MCF 10A (cell line): ENCODE measurements at regions not wholly inside any gene's neighbourhood (a gene's known extent, or its start where the extent isn't known, plus 50 kb on each side); places are given as distances from the start of the nearest gene placed in this dataset.

Experiments
- BruUV-seq: library from RNA; stranded (reverse); fragments of 400-500 nt; replicated peaks from 2 replicates; lab custom pipeline; 2021; lab: Mats Ljungman, UMichigan
- CTCF ChIA-PET: fragments of 300-600 bp; sonication (Branson Sonifier 250); formaldehyde crosslinking; extraction: SDS; loops from one replicate; lab custom pipeline; 2021; ENCODE audit warnings: antibody characterized with exemption, inconsistent platforms; lab: Yijun Ruan, JAX
- POLR2A ChIA-PET: fragments of 300-600, 350-650 bp; sonication (Branson Sonifier 250); formaldehyde crosslinking; extraction: SDS; loops from one replicate; lab custom pipeline; 2020; ENCODE audit warnings: antibody characterized with exemption, inconsistent platforms; lab: Yijun Ruan, JAX
- DNase-seq: peaks from one replicate; pipeline ENCODE4 v3.0.0-alpha.2; 2018; ENCODE audit not compliant: unreplicated experiment
- H3K27ac Mint-ChIP-seq: one replicate; pipeline ENCODE4 v1.8.0; 2022; ENCODE audit warnings: mild to moderate bottlenecking, low read depth, mixed read lengths; ENCODE audit not compliant: unreplicated experiment
- H3K27me3 Mint-ChIP-seq: one replicate; pipeline ENCODE4 v1.8.0; 2022; ENCODE audit warnings: mixed read lengths; ENCODE audit not compliant: insufficient read depth, unreplicated experiment
- H3K36me3 Mint-ChIP-seq: one replicate; pipeline ENCODE4 v1.8.0; 2022; ENCODE audit warnings: mild to moderate bottlenecking, moderate library complexity, mixed read lengths; ENCODE audit not compliant: insufficient read depth, unreplicated experiment
- H3K4me1 Mint-ChIP-seq: one replicate; pipeline ENCODE4 v1.8.0; 2022; ENCODE audit warnings: mixed read lengths; ENCODE audit not compliant: insufficient read depth, unreplicated experiment
- H3K4me3 Mint-ChIP-seq: one replicate; pipeline ENCODE4 v1.8.0; 2022; ENCODE audit warnings: mild to moderate bottlenecking, moderate library complexity, mixed read lengths; ENCODE audit not compliant: unreplicated experiment
- H3K9me3 Mint-ChIP-seq: one replicate; pipeline ENCODE4 v1.8.0; 2022; ENCODE audit warnings: mixed read lengths; ENCODE audit not compliant: unreplicated experiment
- CTCF ChIP-seq: fragments of 200-600 bp; IDR thresholded peaks from one replicate; pipeline ENCODE4 v1.8.0; 2022; ENCODE audit warnings: antibody characterized with exemption, mild to moderate bottlenecking; ENCODE audit not compliant: unreplicated experiment
- intact Hi-C: fragments of 100-400 bp; cut with micrococcal nuclease; formaldehyde crosslinking; loops from 2 replicates; pipeline ENCODE4 v1.14.1; 2022

- H3K36me3 Mint-ChIP-seq = no peaks in the 10 kb centered on the region
- TF ChIP-seq CTCF = no peak
- H3K27me3 Mint-ChIP-seq = peaks cover 5% of the 10 kb centered on the region
- intact Hi-C loops = no loop called here
- CTCF ChIA-PET = no interaction called here
- no peak overlapping the region for H3K27ac Mint-ChIP-seq
- no peak overlapping the region for H3K4me3 Mint-ChIP-seq
- no peaks in the 10 kb centered on the region for H3K9me3 Mint-ChIP-seq
- BruUV-seq = no TSS peak
- DNase-seq = no peak
- no peaks in the 10 kb centered on the region for H3K4me1 Mint-ChIP-seq
- POLR2A ChIA-PET = no interaction called here
Measured at GRCh38 chr9:115404311-115404710, 286.4 kb upstream of the TNC start.

GRCh38 chr9:115411516-115411915, 293.6 kb upstream of the TNC start:
- no peaks in the 10 kb centered on the region for H3K9me3 Mint-ChIP-seq
- no peaks in the 10 kb centered on the region for H3K4me1 Mint-ChIP-seq
- BruUV-seq = no TSS peak
- no peak overlapping the region for H3K27ac Mint-ChIP-seq
- CTCF ChIA-PET = interaction anchor here (1.4 kb wide), 1 partner anchor 22 kb away, joined by 3 read pairs; no protein-coding TSS in a partner anchor
- no peak for DNase-seq
- H3K27me3 Mint-ChIP-seq = peaks cover 7% of the 10 kb centered on the region
- no peak for TF ChIP-seq CTCF
- H3K36me3 Mint-ChIP-seq = no peaks in the 10 kb centered on the region
- POLR2A ChIA-PET = no interaction called here
- no peak overlapping the region for H3K4me3 Mint-ChIP-seq
- intact Hi-C loops = no loop called here

- no peak overlapping the region for H3K4me3 Mint-ChIP-seq
- H3K9me3 Mint-ChIP-seq = no peaks in the 10 kb centered on the region
- no peak for TF ChIP-seq CTCF
- ChIA-PET CTCF (interaction anchor here (1.4 kb wide), 1 partner anchor 21 kb away, joined by 3 read pairs; no protein-coding TSS in a partner anchor), POLR2A (no interaction called here)
- DNase-seq = no peak
- no peak overlapping the region for H3K27ac Mint-ChIP-seq
- intact Hi-C loops = no loop called here
- no TSS peak for BruUV-seq
- H3K4me1 Mint-ChIP-seq = no peaks in the 10 kb centered on the region
- peaks cover 7% of the 10 kb centered on the region for H3K27me3 Mint-ChIP-seq
- H3K36me3 Mint-ChIP-seq = no peaks in the 10 kb centered on the region
Measured at GRCh38 chr9:115411993-115412452, 294.1 kb upstream of the TNC start.

- no peak overlapping the region for H3K4me3 Mint-ChIP-seq
- peaks cover 7% of the 10 kb centered on the region for H3K27me3 Mint-ChIP-seq
- no peaks in the 10 kb centered on the region for H3K9me3 Mint-ChIP-seq
- H3K4me1 Mint-ChIP-seq = no peaks in the 10 kb centered on the region
- CTCF ChIA-PET = no interaction called here
- DNase-seq = no peak
- TF ChIP-seq CTCF = no peak
- intact Hi-C loops = no loop called here
- H3K27ac Mint-ChIP-seq = no peak overlapping the region
- BruUV-seq = no TSS peak
- POLR2A ChIA-PET = no interaction called here
- H3K36me3 Mint-ChIP-seq = no peaks in the 10 kb centered on the region
Measured at GRCh38 chr9:115412656-115413055, 294.7 kb upstream of the TNC start.
